ENCODE measurements at regions not wholly inside any gene's neighbourhood (a gene's known extent, or its start where the extent isn't known, plus 50 kb on each side); places are given as distances from the start of the nearest gene placed in this dataset.

DNA sequence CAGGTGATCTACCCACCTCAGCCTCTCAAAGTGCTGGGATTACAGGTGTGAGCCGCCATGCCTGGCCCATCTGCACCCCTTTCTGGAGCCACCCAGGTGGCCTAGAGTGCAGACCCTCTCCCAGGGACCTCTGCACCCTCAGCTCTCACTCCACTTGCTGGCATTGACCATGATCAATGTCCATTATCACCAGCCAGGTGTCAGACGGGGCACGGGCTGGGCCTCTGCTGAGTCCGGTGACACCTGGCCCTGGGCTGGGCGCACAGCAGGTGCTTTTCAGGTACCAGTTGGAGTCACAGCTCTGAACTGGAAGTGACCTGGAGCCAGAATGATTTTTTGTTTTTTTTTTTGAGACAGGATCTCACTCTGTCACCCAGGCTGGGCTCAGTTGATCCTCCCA, 91.8 kb upstream of the PMEPA1 start:
- Histone ChIP-seq H3K4me3 (replicated peaks in 1 of 2; ENCODE audit: low read depth in 1 of 2, low read length in 2 of 2) (no peak overlapping the region), H2AFZ (ENCODE audit: low read depth, low read length, poor library complexity, severe bottlenecking) (no peak overlapping the region), H3K9ac (ENCODE audit: low read length) (no peak overlapping the region), H3K79me2 (ENCODE audit: insufficient read depth, low read length) (no peaks in the 10 kb centered on the region), H3K36me3 (ENCODE audit: control insufficient read depth in 1 of 2, insufficient read depth in 2 of 2, low read length in 2 of 2) (no peaks in the 10 kb centered on the region), H3K4me2 (ENCODE audit: low read length) (no peak overlapping the region), H3K9me2 (ENCODE audit: insufficient read depth) (no peaks in the 10 kb centered on the region), H4K20me1 (ENCODE audit: insufficient read depth) (no peaks in the 10 kb centered on the region), H3K9me3 (ENCODE audit: control insufficient read depth in 1 of 2, insufficient read depth in 1 of 2, low read depth in 1 of 2, low read length in 2 of 2) (no peaks in the 10 kb centered on the region), H3K27me3 (ENCODE audit: insufficient read depth, low read length) (peaks cover 42% of the 10 kb centered on the region), H3K27ac (ENCODE audit: low read depth, low read length) (no peak overlapping the region), H3K4me1 (ENCODE audit: control insufficient read depth in 1 of 2, insufficient read depth in 2 of 2, low read length in 2 of 2) (no peaks in the 10 kb centered on the region)
- CTCF ChIA-PET = no interaction called here
- TF ChIP-seq CBX3 (IDR thresholded peaks at IDR 0.05; ENCODE audit: low read depth) = no peak
- TF ChIP-seq EGR1 (IDR thresholded peaks at IDR 0.05; ENCODE audit: low read depth) = no peak
- no peak for TF ChIP-seq EZH2 (IDR thresholded peaks at IDR 0.05)
- no peak for TF ChIP-seq ZFX (IDR thresholded peaks at IDR 0.05)
- no peak for TF ChIP-seq SIN3A (IDR thresholded peaks at IDR 0.05; ENCODE audit: low read depth)
- TF ChIP-seq SRF (IDR thresholded peaks at IDR 0.05; ENCODE audit: low read depth) = no peak
- no peak for TF ChIP-seq POLR2AphosphoS5 (IDR thresholded peaks at IDR 0.05; ENCODE audit: low read depth, low read length)
- TF ChIP-seq ZNF274 (IDR thresholded peaks at IDR 0.05; ENCODE audit: low read depth, low read length) = no peak
- TF ChIP-seq, protein P1, sequence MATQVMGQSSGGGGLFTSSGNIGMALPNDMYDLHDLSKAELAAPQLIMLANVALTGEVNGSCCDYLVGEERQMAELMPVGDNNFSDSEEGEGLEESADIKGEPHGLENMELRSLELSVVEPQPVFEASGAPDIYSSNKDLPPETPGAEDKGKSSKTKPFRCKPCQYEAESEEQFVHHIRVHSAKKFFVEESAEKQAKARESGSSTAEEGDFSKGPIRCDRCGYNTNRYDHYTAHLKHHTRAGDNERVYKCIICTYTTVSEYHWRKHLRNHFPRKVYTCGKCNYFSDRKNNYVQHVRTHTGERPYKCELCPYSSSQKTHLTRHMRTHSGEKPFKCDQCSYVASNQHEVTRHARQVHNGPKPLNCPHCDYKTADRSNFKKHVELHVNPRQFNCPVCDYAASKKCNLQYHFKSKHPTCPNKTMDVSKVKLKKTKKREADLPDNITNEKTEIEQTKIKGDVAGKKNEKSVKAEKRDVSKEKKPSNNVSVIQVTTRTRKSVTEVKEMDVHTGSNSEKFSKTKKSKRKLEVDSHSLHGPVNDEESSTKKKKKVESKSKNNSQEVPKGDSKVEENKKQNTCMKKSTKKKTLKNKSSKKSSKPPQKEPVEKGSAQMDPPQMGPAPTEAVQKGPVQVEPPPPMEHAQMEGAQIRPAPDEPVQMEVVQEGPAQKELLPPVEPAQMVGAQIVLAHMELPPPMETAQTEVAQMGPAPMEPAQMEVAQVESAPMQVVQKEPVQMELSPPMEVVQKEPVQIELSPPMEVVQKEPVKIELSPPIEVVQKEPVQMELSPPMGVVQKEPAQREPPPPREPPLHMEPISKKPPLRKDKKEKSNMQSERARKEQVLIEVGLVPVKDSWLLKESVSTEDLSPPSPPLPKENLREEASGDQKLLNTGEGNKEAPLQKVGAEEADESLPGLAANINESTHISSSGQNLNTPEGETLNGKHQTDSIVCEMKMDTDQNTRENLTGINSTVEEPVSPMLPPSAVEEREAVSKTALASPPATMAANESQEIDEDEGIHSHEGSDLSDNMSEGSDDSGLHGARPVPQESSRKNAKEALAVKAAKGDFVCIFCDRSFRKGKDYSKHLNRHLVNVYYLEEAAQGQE (IDR thresholded peaks at IDR 0.05; ENCODE audit: low read depth) = no peak
- no peak for TF ChIP-seq RAD21 (IDR thresholded peaks at IDR 0.05; ENCODE audit: low read depth)
- no peak for TF ChIP-seq ELF1 (IDR thresholded peaks at IDR 0.05; ENCODE audit: borderline replicate concordance, low read depth)
- no peak for TF ChIP-seq FOSL1 (IDR thresholded peaks at IDR 0.05; ENCODE audit: low read depth)
- TF ChIP-seq, protein P2, sequence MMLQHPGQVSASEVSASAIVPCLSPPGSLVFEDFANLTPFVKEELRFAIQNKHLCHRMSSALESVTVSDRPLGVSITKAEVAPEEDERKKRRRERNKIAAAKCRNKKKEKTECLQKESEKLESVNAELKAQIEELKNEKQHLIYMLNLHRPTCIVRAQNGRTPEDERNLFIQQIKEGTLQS (IDR thresholded peaks at IDR 0.05) = no peak
- no peak for TF ChIP-seq CEBPB (IDR thresholded peaks at IDR 0.05; ENCODE audit: low read depth)
- no peak for TF ChIP-seq EZH2phosphoT487 (IDR thresholded peaks at IDR 0.05; ENCODE audit: borderline replicate concordance)
- no peak for TF ChIP-seq YY1 (IDR thresholded peaks at IDR 0.05; ENCODE audit: extremely low read depth, insufficient replicate concordance, low read depth, low read length)
- TF ChIP-seq, protein P3, sequence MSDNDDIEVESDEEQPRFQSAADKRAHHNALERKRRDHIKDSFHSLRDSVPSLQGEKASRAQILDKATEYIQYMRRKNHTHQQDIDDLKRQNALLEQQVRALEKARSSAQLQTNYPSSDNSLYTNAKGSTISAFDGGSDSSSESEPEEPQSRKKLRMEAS (IDR thresholded peaks at IDR 0.05) = no peak
- TF ChIP-seq, protein P4, sequence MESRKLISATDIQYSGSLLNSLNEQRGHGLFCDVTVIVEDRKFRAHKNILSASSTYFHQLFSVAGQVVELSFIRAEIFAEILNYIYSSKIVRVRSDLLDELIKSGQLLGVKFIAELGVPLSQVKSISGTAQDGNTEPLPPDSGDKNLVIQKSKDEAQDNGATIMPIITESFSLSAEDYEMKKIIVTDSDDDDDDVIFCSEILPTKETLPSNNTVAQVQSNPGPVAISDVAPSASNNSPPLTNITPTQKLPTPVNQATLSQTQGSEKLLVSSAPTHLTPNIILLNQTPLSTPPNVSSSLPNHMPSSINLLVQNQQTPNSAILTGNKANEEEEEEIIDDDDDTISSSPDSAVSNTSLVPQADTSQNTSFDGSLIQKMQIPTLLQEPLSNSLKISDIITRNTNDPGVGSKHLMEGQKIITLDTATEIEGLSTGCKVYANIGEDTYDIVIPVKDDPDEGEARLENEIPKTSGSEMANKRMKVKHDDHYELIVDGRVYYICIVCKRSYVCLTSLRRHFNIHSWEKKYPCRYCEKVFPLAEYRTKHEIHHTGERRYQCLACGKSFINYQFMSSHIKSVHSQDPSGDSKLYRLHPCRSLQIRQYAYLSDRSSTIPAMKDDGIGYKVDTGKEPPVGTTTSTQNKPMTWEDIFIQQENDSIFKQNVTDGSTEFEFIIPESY (IDR thresholded peaks at IDR 0.05; ENCODE audit: extremely low read depth, insufficient replicate concordance, low read length) = no peak
- intact Hi-C loops (cut with micrococcal nuclease) = no loop called here
- no peak for ATAC-seq
- POLR2A ChIA-PET = no interaction called here
- RAD21 ChIA-PET (ENCODE audit: low non-redundant PET in 1 of 2, low total read pairs in 2 of 2, uncharacterized antibody in 2 of 2, unreplicated experiment in 2 of 2) = no interaction called here
- BruUV-seq (replicated peaks) = no TSS peak
- DNase-seq (ENCODE audit: low read depth, low spot score) = no peak

All from HCT116 (cell line).